Mesenchymal stem cell (in vitro differentiated cells and primary cell): ENCODE measurements at regions not wholly inside any gene's neighbourhood (a gene's known extent, or its start where the extent isn't known, plus 50 kb on each side); places are given as distances from the start of the nearest gene placed in this dataset.

Experiments
- DNase-seq: peaks from one replicate; pipeline ENCODE4 v3.0.0-alpha.2; 2013
- H2AFZ ChIP-seq: one replicate; pipeline ENCODE4 v1.6.1; 2013; ENCODE audit warnings: low read depth, mild to moderate bottlenecking, control low read depth, inconsistent platforms, low read length, moderate library complexity
- H2AK5ac ChIP-seq: 2 replicates; pipeline ENCODE4 v1.6.1; 2013; ENCODE audit warnings: low read length, moderate library complexity, mild to moderate bottlenecking, inconsistent platforms; ENCODE audit not compliant: severe bottlenecking
- H2BK120ac ChIP-seq: one replicate; pipeline ENCODE4 v1.6.1; 2013; ENCODE audit warnings: low read depth, mild to moderate bottlenecking, inconsistent platforms, low read length, moderate library complexity
- H2BK12ac ChIP-seq, 2 experiments: one replicate each; pipeline ENCODE4 v1.6.1; 2013; ENCODE audit warnings: inconsistent platforms in 2 of 2, low read length in 2 of 2, mild to moderate bottlenecking in 2 of 2, moderate library complexity in 2 of 2, control low read depth in 1 of 2
- H2BK15ac ChIP-seq: one replicate; pipeline ENCODE4 v1.6.1; 2013; ENCODE audit warnings: mild to moderate bottlenecking, low read depth, inconsistent platforms; ENCODE audit not compliant: poor library complexity, severe bottlenecking
- H2BK5ac ChIP-seq: 2 replicates; pipeline ENCODE4 v1.6.1; 2013; ENCODE audit warnings: low read depth, mild to moderate bottlenecking, low read length, control low read depth, inconsistent platforms; ENCODE audit not compliant: poor library complexity, severe bottlenecking
- H3K14ac ChIP-seq, 2 experiments: one replicate each; pipeline ENCODE4 v1.6.1; 2013; ENCODE audit warnings: inconsistent platforms in 2 of 2, low read length in 2 of 2, control low read depth in 1 of 2, mild to moderate bottlenecking in 1 of 2, moderate library complexity in 1 of 2
- H3K18ac ChIP-seq, 2 experiments: one replicate each; pipeline ENCODE4 v1.6.1; 2013; ENCODE audit warnings: inconsistent platforms in 2 of 2, low read length in 2 of 2, control low read depth in 1 of 2, low read depth in 1 of 2, mild to moderate bottlenecking in 1 of 2
- H3K23ac ChIP-seq, 2 experiments: one replicate each; pipeline ENCODE4 v1.6.1; 2013; ENCODE audit warnings: inconsistent platforms in 2 of 2, low read length in 2 of 2, mild to moderate bottlenecking in 2 of 2, moderate library complexity in 2 of 2, control low read depth in 1 of 2
- H3K27ac ChIP-seq: 2 replicates; pipeline ENCODE4 v1.5.1; 2013; ENCODE audit warnings: mild to moderate bottlenecking, moderate library complexity, low read length, control low read depth, inconsistent platforms; ENCODE audit not compliant: poor library complexity, severe bottlenecking
- H3K27me3 ChIP-seq, 2 experiments: 2 replicates each; pipeline versions ENCODE4 v1.6.1 to v1.7.0; 2013; ENCODE audit warnings: low read length in 2 of 2, mild to moderate bottlenecking in 2 of 2, moderate library complexity in 2 of 2, control low read depth in 1 of 2, inconsistent platforms in 1 of 2; ENCODE audit not compliant: control insufficient read depth in 1 of 2, insufficient read depth in 1 of 2
- H3K36me3 ChIP-seq, 2 experiments: 2 replicates each; pipeline versions ENCODE4 v1.6.1 to v1.7.0; 2013; ENCODE audit warnings: low read length in 2 of 2, control low read depth in 1 of 2, inconsistent platforms in 1 of 2, low read depth in 1 of 2, mild to moderate bottlenecking in 1 of 2; ENCODE audit not compliant: insufficient read depth in 2 of 2, control insufficient read depth in 1 of 2
- H3K4ac ChIP-seq, 2 experiments: one replicate each; pipeline ENCODE4 v1.6.1; 2013; ENCODE audit warnings: inconsistent platforms in 2 of 2, low read length in 2 of 2, mild to moderate bottlenecking in 2 of 2, moderate library complexity in 2 of 2, control low read depth in 1 of 2, low read depth in 1 of 2
- H3K4me1 ChIP-seq: 2 replicates; pipeline ENCODE4 v1.6.1; 2013; ENCODE audit warnings: low read depth, low read length, control low read depth; ENCODE audit not compliant: control insufficient read depth, insufficient read depth
- H3K4me2 ChIP-seq: 2 replicates; pipeline ENCODE4 v1.6.1; 2013; ENCODE audit warnings: low read length, mild to moderate bottlenecking, inconsistent platforms; ENCODE audit not compliant: poor library complexity, severe bottlenecking
- H3K4me3 ChIP-seq, 2 experiments: 2 replicates each; pipeline versions ENCODE4 v1.5.1 to v1.7.0; 2013; ENCODE audit warnings: low read length in 2 of 2, mild to moderate bottlenecking in 2 of 2, control low read depth in 1 of 2, low read depth in 1 of 2; ENCODE audit not compliant: insufficient read depth in 1 of 2
- H3K79me1 ChIP-seq: replicated peaks from 2 replicates; pipeline ENCODE4 v1.6.1; 2013; ENCODE audit warnings: mild to moderate bottlenecking, control low read depth, low read length, inconsistent platforms; ENCODE audit not compliant: poor library complexity, severe bottlenecking
- H3K9ac ChIP-seq: 2 replicates; pipeline ENCODE4 v1.7.0; 2013; ENCODE audit warnings: mild to moderate bottlenecking, low read length, moderate library complexity
- H3K9me3 ChIP-seq: 2 replicates; pipeline ENCODE4 v1.7.0; 2013; ENCODE audit warnings: mild to moderate bottlenecking, low read length; ENCODE audit not compliant: control insufficient read depth
- H4K8ac ChIP-seq: one replicate; pipeline ENCODE4 v1.6.1; 2013; ENCODE audit warnings: inconsistent platforms, mild to moderate bottlenecking, low read length, moderate library complexity
- H4K91ac ChIP-seq: one replicate; pipeline ENCODE4 v1.6.1; 2013; ENCODE audit warnings: mild to moderate bottlenecking, low read length, inconsistent platforms
- WGBS: methylation state at CpG from one replicate; pipeline ENCODE4 v1.1.7; 2013; ENCODE audit warnings: mixed read lengths; 5-methylcytosine and 5-hydroxymethylcytosine counted together

GRCh38 chr2:129347486-129348217, 631.8 kb upstream of the RAB6C start:
- Histone ChIP-seq H3K4ac (no peak overlapping the region), H3K9ac (no peak overlapping the region), H2BK120ac (no peak overlapping the region), H3K27ac (no peak overlapping the region), H2AFZ (no peak overlapping the region), H3K79me1 (no peaks in the 10 kb centered on the region), H3K23ac (no peak overlapping the region), H2BK15ac (no peak overlapping the region), H3K4me3 (no peak overlapping the region), H2BK5ac (no peak overlapping the region), H3K9me3 (no peaks in the 10 kb centered on the region), H3K18ac (no peak overlapping the region), H4K8ac (no peak overlapping the region), H3K27me3 (peaks cover 0 to 3% of the 10 kb centered on the region in 2 experiments), H4K91ac (no peak overlapping the region), H2BK12ac (no peak overlapping the region), H3K36me3 (no peaks in the 10 kb centered on the region), H3K4me1 (no peaks in the 10 kb centered on the region), H3K4me2 (no peak overlapping the region), H2AK5ac (no peak overlapping the region), H3K14ac (no peak overlapping the region)
- whole genome bisulfite sequencing = 77% methylated on average over 10 of the region's 11 CpGs
- DNase-seq = no peak

GRCh38 chr2:129354631-129355030, 624.8 kb upstream of the RAB6C start:
- WGBS = 58% methylated on average over 2 of the region's 2 CpGs

GRCh38 chr2:129361688-129362087, 617.8 kb upstream of the RAB6C start:
- Histone ChIP-seq H4K8ac (no peak overlapping the region), H3K4me1 (no peaks in the 10 kb centered on the region), H2BK15ac (no peak overlapping the region), H2BK5ac (no peak overlapping the region), H3K4me3 (no peak overlapping the region), H3K18ac (no peak overlapping the region), H3K27me3 (peaks cover 0 to 8% of the 10 kb centered on the region in 2 experiments), H2AFZ (no peak overlapping the region), H2BK120ac (no peak overlapping the region), H3K79me1 (no peaks in the 10 kb centered on the region), H3K9me3 (no peaks in the 10 kb centered on the region), H3K9ac (no peak overlapping the region), H3K27ac (no peak overlapping the region), H3K36me3 (no peaks in the 10 kb centered on the region), H4K91ac (no peak overlapping the region), H3K4ac (no peak overlapping the region), H2BK12ac (no peak overlapping the region), H2AK5ac (no peak overlapping the region), H3K14ac (no peak overlapping the region), H3K23ac (no peak overlapping the region), H3K4me2 (no peak overlapping the region)
- no peak for DNase-seq
- 80% methylated on average over 3 of the region's 3 CpGs for WGBS

More at GRCh38 chr2:129354631-129355030, 624.8 kb upstream of the RAB6C start:
- no peak overlapping the region for H3K4ac ChIP-seq
- no peak overlapping the region for H2BK12ac ChIP-seq
- H2BK5ac ChIP-seq = no peak overlapping the region
- H3K4me2 ChIP-seq = no peak overlapping the region
- H3K14ac ChIP-seq = no peak overlapping the region
- H3K23ac ChIP-seq = no peak overlapping the region
- H3K27me3 ChIP-seq = no peaks in the 10 kb centered on the region
- H4K91ac ChIP-seq = no peak overlapping the region
- H3K4me3 ChIP-seq = no peak overlapping the region
- H2BK15ac ChIP-seq = peak overlapping the region; percentile 57
- no peak overlapping the region for H3K9ac ChIP-seq
- DNase-seq = no peak
- no peak overlapping the region for H4K8ac ChIP-seq
- H3K27ac ChIP-seq = no peak overlapping the region
- no peaks in the 10 kb centered on the region for H3K4me1 ChIP-seq
- H3K9me3 ChIP-seq = no peaks in the 10 kb centered on the region
- H3K18ac ChIP-seq = no peak overlapping the region
- no peaks in the 10 kb centered on the region for H3K36me3 ChIP-seq
- no peaks in the 10 kb centered on the region for H3K79me1 ChIP-seq
- no peak overlapping the region for H2BK120ac ChIP-seq
- no peak overlapping the region for H2AFZ ChIP-seq
- H2AK5ac ChIP-seq = no peak overlapping the region

- H3K4me3 ChIP-seq = no peak overlapping the region
- peaks cover 0 to 8% of the 10 kb centered on the region in 2 experiments for H3K27me3 ChIP-seq
- no peak for DNase-seq
- no peaks in the 10 kb centered on the region for H3K36me3 ChIP-seq
- no peak overlapping the region for H3K14ac ChIP-seq
- no peaks in the 10 kb centered on the region for H3K9me3 ChIP-seq
- no peak overlapping the region for H3K4ac ChIP-seq
- WGBS = 90% methylated on average over 7 of the region's 7 CpGs
- H2AFZ ChIP-seq = no peak overlapping the region
- H3K79me1 ChIP-seq = no peaks in the 10 kb centered on the region
- no peak overlapping the region for H2BK120ac ChIP-seq
- peaks cover 1% of the 10 kb centered on the region for H3K4me1 ChIP-seq
- no peak overlapping the region for H3K27ac ChIP-seq
- no peak overlapping the region for H4K8ac ChIP-seq
- no peak overlapping the region for H2BK15ac ChIP-seq
- no peak overlapping the region for H3K4me2 ChIP-seq
- no peak overlapping the region for H2BK12ac ChIP-seq
- H3K18ac ChIP-seq = no peak overlapping the region
- H3K23ac ChIP-seq = no peak overlapping the region
- H2AK5ac ChIP-seq = no peak overlapping the region
- no peak overlapping the region for H2BK5ac ChIP-seq
- H4K91ac ChIP-seq = no peak overlapping the region
- H3K9ac ChIP-seq = no peak overlapping the region
Observed at GRCh38 chr2:129366263-129366662, 613.2 kb upstream of the RAB6C start.
